ENCODE measurements at regions not wholly inside any gene's neighbourhood (a gene's known extent, or its start where the extent isn't known, plus 50 kb on each side); places are given as distances from the start of the nearest gene placed in this dataset.

GRCh38 chr5:96031811-96032261 lies 70.2 kb upstream of the ELL2 start:
- H3K4me1 ChIP-seq (ENCODE audit: insufficient read depth, low read length, poor library complexity, severe bottlenecking) = no peaks in the 10 kb centered on the region
- TF ChIP-seq EZH2 (IDR thresholded peaks at IDR 0.05; ENCODE audit: borderline replicate concordance, low read depth, low read length, poor library complexity, severe bottlenecking) (no peak), CTCF (conservative IDR thresholded peaks at IDR 0.05; ENCODE audit: low read depth, low read length) (no peak)
- no peaks in the 10 kb centered on the region for H3K9me3 ChIP-seq (ENCODE audit: low read depth, low read length, poor library complexity, severe bottlenecking)
- no TSS peak for BruUV-seq (replicated peaks)
- CTCF ChIA-PET = no interaction called here
- H3K36me3 ChIP-seq (ENCODE audit: insufficient read depth, low read length, poor library complexity, severe bottlenecking) = no peaks in the 10 kb centered on the region
- intact Hi-C loops (cut with micrococcal nuclease; ENCODE audit: unreplicated experiment) = no loop called here
- no peak for DNase-seq (ENCODE audit: low spot score)
- POLR2A ChIA-PET (ENCODE audit: low non-redundant PET) = no interaction called here
- no peak overlapping the region for H3K27ac ChIP-seq (ENCODE audit: low read depth, low read length, poor library complexity, severe bottlenecking)
- no peaks in the 10 kb centered on the region for H3K27me3 ChIP-seq (replicated peaks; ENCODE audit: insufficient read depth, low read depth, low read length, poor library complexity)
- H3K4me3 ChIP-seq (ENCODE audit: low read depth, low read length, poor library complexity, severe bottlenecking) = no peak overlapping the region

- BruUV-seq (replicated peaks) = no TSS peak
- ChIA-PET CTCF (no interaction called here), POLR2A (ENCODE audit: low non-redundant PET) (no interaction called here)
- intact Hi-C loops (cut with micrococcal nuclease; ENCODE audit: unreplicated experiment) = no loop called here
- H3K27ac ChIP-seq (ENCODE audit: low read depth, low read length, poor library complexity, severe bottlenecking) = no peak overlapping the region
- H3K9me3 ChIP-seq (ENCODE audit: low read depth, low read length, poor library complexity, severe bottlenecking) = no peaks in the 10 kb centered on the region
- no peaks in the 10 kb centered on the region for H3K4me1 ChIP-seq (ENCODE audit: insufficient read depth, low read length, poor library complexity, severe bottlenecking)
- TF ChIP-seq CTCF (conservative IDR thresholded peaks at IDR 0.05; ENCODE audit: low read depth, low read length) (no peak), EZH2 (IDR thresholded peaks at IDR 0.05; ENCODE audit: borderline replicate concordance, low read depth, low read length, poor library complexity, severe bottlenecking) (no peak)
- no peaks in the 10 kb centered on the region for H3K36me3 ChIP-seq (ENCODE audit: insufficient read depth, low read length, poor library complexity, severe bottlenecking)
- DNase-seq (ENCODE audit: low spot score) = no peak
- no peak overlapping the region for H3K4me3 ChIP-seq (ENCODE audit: low read depth, low read length, poor library complexity, severe bottlenecking)
- H3K27me3 ChIP-seq (replicated peaks; ENCODE audit: insufficient read depth, low read depth, low read length, poor library complexity) = no peaks in the 10 kb centered on the region
These were observed 69.5 kb upstream of the ELL2 start for GRCh38 chr5:96031180-96031579.

- TF ChIP-seq EZH2 (IDR thresholded peaks at IDR 0.05; ENCODE audit: borderline replicate concordance, low read depth, low read length, poor library complexity, severe bottlenecking) (no peak), CTCF (conservative IDR thresholded peaks at IDR 0.05; ENCODE audit: low read depth, low read length) (no peak)
- Histone ChIP-seq H3K27ac (ENCODE audit: low read depth, low read length, poor library complexity, severe bottlenecking) (no peak overlapping the region), H3K36me3 (ENCODE audit: insufficient read depth, low read length, poor library complexity, severe bottlenecking) (no peaks in the 10 kb centered on the region), H3K9me3 (ENCODE audit: low read depth, low read length, poor library complexity, severe bottlenecking) (no peaks in the 10 kb centered on the region), H3K4me1 (ENCODE audit: insufficient read depth, low read length, poor library complexity, severe bottlenecking) (no peaks in the 10 kb centered on the region), H3K4me3 (ENCODE audit: low read depth, low read length, poor library complexity, severe bottlenecking) (no peak overlapping the region), H3K27me3 (replicated peaks; ENCODE audit: insufficient read depth, low read depth, low read length, poor library complexity) (no peaks in the 10 kb centered on the region)
- ChIA-PET CTCF (no interaction called here), POLR2A (ENCODE audit: low non-redundant PET) (no interaction called here)
- no TSS peak for BruUV-seq (replicated peaks)
- DNase-seq (ENCODE audit: low spot score) = no peak
- intact Hi-C loops (cut with micrococcal nuclease; ENCODE audit: unreplicated experiment) = no loop called here
These were observed 64.9 kb upstream of the ELL2 start for GRCh38 chr5:96026406-96027041.
